NCI-H2227 (cell line): ENCODE measurements at regions not wholly inside any gene's neighbourhood (a gene's known extent, or its start where the extent isn't known, plus 50 kb on each side); places are given as distances from the start of the nearest gene placed in this dataset.

ENCODE experiments used
- DNase-seq: peaks from one replicate; lab custom pipeline; 2025; ENCODE audit not compliant: unreplicated experiment; lab: John Stamatoyannopoulos, UW

- DNase-seq, result no peak
Observed at GRCh38 chrX:11040405-11040804, 70.7 kb upstream of the HCCS start.

- no peak for DNase-seq
Observed at GRCh38 chrX:11040996-11041395, 70.1 kb upstream of the HCCS start.

DNA sequence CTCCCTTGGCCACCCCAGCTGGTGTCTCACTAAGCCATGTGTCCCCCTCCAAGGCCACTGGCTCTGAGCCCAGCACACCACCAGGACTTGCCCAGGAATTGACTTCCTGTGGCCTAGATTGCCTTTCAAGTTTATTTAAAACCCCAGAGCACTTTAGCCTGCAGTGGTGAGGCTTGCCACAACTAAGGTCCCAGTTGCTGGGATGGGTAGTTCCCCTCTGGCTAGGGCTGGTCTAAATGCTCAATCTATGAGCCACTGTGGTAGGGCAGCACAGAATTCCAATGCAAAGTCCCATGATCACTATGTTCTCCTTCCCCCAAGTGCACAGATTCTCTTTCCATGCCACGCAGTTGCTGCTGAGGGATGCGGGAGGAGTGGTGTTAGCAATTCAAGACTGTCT lies 61.1 kb upstream of the HCCS start:
- no peak for DNase-seq

DNA sequence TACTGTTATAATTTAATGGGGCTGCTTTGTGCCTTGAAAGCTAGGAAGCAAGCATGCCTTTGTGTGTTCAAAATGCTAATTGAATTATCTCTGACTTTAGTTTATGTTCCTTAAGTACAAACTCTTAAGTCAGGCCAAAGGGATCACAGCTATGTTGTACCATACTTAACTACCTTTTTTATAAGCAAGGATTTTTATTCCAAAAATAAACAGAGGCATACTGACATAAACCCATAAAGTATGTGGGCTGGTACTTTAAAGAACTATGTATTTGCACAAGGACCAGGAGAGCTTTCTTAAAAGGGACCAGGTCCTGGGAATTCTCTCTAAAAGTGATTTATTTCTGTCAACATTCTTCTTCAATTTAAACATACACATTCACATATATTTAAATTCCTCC lies 57.8 kb upstream of the HCCS start:
- DNase-seq, result no peak

GRCh38 chrX:11056322-11057176 lies 54.6 kb upstream of the HCCS start:
- DNase-seq, result no peak

DNA sequence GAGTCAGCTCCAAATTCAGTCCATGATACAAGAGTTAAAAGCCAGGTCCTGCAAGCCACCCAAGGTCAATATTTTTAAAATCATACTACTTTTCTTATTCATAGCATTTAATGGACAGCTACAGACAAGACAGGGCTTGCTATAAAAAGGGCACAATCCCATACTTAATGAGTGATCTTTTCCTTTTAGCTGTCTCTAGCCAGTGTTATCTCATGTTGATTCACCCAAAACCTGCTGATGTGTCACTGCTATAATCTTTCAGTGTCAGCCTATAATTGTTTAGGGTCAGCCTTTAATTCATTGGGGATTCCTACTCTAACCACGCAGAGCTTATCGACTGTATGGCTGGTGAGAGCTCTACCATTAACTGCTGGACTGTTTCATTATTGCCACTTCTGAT lies 51.2 kb upstream of the HCCS start:
- peak; percentile 16 for DNase-seq
